ENCODE measurements at regions not wholly inside any gene's neighbourhood (a gene's known extent, or its start where the extent isn't known, plus 50 kb on each side); places are given as distances from the start of the nearest gene placed in this dataset.
"Not testable (repeated sequence)": the region's sequence is repeated elsewhere in the genome, so short reads cannot be mapped to it uniquely, and the experiment has no call there.

DNA sequence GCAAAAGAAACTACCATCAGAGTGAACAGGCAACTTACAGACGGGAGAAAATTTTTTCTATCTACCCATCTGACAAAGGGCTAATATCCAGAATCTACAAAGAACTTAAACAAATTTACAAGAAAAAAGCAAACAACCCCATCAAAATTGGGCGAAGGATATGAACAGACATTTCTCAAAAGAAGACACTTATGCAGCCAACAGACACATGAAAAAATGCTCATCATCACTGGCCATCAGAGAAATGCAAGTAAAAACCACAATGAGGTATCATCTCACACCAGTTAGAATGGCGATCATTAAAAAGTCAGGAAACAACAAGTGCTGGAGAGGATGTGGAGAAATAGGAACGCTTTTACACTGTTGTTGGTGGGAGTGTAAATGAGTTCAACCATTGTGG, 206.6 kb upstream of the HTR1E start:
- not testable (repeated sequence) for DNase-seq

DNA sequence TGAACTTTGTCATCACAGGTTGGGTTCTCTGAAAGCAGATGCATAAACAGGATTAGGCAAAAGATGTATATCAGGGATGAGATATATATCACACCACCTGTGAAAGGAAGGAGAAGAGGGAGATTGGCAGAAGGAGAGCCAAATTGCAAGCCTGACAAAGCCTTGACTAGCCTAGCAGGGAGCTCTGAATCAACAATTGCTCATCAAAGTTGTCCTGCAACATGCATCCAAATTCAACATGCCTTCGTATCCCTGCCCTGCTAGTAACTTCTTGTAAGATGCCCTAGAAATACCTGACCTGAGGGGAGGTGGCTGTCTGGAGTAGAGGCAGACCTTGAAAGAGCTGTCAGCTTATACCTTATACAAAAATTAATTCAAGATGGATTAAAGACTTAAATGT, 207.1 kb upstream of the HTR1E start:
- no peak for DNase-seq

DNA sequence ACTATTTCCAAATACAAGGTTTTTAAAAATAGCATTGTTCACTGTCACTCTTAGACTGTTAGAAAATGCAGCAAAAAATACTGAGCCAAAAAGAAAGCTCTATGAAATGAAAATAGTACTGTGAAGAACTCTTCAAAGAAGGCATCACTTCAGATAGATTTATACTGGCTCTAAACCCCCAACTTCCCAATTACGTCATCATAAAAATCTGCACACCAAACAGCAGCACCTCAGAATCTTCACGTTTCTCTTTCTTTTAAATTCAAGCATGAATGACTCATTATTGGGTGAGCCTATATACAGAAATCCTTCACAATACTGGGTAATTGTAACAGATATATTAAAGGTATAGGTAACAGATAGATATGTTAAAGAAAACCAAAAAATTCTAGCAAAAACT, 208.4 kb upstream of the HTR1E start:
- no peak for DNase-seq

DNA sequence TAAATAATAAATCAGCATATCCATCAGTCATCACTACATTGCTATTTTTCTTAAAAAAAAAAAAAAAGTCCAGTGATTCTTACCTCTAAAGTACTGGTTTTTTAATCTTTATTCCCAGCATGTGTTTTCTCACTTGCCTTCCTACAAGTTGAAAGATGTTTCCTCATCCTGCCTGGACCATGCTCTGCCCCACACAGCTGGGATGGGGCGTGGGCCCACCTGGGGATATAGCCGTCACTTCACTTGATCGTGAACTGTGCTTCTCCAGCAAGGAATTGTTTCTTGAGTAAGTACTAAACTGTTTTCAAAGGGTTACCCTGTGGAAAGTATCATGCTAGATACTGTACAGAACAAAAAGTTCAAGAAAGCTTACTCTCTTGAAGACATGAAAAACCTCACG, 212.6 kb upstream of the HTR1E start:
- DNase-seq, result no peak

DNA sequence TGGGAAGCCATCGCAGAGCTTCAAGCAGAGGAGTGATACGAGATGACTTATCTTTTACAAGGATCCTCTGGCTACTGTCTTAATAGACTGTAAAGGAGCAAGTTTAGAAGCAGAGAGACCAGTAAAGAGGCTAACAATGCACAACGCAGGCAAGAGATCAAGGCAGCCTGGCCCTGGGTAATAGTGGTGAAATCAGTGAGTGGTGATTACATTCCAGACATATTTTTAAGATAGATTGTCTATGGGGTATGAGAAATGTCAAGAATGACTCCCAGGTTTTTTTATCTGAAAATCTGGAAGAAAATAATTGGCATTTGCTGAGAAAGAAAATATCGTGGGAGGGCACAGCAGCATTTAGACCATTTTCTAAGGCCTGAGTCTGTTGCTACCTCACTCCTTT, 213.6 kb upstream of the HTR1E start:
- DNase-seq, result no peak

DNA sequence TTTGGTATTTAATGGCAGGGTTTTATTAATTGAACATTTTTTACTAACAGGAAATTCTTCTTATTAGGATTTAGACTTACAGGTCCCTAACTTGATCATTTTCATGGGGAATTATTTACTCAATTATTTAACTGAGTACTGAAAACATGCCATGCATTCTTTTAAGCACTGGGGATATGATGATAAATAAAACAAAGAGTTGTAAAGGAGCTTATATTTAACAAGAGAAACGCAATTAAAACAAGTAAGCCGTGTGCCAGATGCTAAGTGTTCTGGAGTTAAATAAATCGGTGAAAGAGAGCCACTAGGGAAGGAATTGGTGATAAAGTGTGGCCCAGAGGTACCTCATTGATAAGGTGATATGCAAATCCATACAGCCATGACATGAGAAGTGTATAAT, 214.2 kb upstream of the HTR1E start:
- DNase-seq, result no peak

DNA sequence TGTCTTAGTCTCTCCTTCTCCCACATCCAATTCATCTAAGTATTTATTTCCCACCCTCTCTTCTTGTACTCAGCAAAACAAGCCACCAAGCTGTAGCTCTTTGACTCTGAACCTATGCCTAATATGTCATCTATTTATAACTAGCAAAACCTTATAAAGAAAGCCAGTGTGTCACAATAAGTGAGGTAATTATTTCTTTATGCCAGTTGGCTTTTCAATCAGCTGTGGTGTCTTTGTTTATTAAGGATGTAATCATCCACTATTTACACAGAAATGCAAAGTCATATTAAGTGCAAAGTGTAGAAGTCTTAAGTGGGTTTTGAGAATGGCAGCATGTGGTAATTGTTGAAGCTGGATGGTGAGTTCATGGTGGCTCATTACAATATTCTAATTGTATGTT, 215.2 kb upstream of the HTR1E start:
- no peak for DNase-seq

DNA sequence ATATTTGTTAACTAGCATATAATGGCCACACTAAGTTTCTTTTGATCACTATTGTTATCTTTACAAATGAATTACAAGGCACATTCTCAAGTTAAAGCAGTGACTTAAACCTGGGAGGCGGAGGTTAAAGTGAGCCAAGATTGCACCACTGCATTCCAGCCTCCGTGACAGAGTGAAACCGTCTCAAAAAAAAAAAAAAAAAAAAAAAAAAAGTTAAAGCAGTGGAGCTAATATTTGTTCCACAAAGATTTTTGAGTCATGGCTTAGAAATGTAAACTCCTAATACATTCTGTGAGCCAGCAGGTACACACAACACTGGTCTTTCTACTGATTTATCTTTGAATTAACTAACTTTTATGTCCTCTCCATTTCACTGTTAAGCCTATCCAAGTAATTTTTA, 221.7 kb upstream of the HTR1E start:
- no peak for DNase-seq

DNA sequence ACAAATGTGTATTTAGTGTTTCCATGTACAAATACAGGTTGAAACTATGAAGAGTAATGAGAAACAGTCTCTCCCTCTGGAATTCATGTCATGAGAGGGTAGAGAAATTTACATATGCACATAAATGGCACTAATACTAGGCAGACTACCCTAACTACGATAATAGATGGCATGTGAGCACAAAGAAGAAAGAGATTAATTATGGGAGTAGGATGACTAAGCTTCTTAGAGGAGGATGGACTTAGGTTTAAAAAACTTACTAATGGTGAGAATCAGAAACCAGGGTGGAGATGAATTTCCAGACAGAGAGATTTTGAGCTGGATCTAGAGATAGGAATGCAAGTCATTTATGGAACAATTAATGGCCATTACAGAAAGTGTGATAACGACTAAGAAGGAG, 225.3 kb upstream of the HTR1E start:
- DNase-seq, result no peak

DNA sequence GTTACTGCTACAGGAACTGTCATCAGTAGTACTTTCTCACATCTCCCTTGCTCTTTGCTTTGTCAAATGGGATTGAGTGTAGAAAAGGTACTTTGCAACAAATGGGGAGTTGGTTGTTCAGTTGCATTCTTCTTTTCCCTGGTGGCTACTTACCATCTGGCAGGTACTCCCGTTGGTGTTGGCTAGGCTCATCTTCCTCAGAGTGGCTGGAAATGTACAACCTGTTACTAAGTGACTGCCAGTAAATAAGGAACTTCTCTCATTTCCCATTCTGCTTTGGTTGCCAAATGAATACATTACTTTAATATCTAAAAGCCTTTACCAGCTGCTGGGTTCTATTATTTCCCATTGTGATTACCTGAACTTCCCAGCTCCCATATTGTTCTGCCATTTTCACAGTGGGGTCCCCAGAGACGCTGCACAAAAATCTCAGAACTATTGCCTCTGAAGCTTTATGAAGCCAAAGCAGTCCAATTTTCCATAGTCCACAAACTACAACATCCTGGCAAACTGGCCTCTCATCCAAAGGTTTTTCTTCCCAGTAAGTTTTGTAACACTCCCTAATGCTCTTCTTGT, 229.7 kb upstream of the HTR1E start:
- DNase-seq, result no peak

DNA sequence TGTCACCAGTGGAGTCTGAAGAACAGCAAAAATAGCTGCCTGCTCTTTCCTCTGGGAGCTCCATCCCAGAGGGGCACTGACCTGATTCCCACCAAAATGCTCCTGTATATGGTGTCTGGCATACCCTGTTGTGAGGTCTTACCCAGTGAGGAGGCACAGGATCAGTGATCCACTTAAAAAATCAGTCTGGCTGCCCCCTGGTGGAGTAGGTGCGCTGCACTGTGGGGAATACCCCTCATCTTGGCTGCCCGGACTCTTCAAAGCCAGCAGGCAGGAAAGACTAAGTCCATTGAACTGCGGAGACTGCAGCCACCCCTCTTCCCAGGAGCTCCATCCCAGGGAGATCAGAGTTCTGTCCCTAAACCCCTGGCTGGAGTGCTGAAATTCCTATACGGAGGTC, 230.9 kb upstream of the HTR1E start:
- no peak for DNase-seq

DNA sequence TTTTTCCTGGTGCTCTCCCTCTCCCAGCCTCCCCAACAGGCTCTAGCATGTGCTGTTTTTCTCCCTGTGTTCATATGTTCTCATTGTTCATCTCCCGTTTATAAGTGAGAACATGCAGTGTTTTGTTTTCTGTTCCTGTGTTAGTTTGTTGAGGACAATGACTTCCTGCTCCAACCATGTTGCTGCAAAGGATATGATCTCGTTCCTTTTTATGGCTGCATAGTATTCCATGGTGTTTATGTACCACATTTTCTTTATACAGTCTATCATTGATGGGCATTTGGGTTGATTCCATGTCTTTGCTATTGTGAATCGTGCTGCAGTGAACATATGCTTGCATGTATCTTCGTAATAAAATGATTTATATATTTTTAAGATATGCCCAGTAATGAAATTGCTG, 236.1 kb upstream of the HTR1E start:
- DNase-seq, result not testable (repeated sequence)

DNA sequence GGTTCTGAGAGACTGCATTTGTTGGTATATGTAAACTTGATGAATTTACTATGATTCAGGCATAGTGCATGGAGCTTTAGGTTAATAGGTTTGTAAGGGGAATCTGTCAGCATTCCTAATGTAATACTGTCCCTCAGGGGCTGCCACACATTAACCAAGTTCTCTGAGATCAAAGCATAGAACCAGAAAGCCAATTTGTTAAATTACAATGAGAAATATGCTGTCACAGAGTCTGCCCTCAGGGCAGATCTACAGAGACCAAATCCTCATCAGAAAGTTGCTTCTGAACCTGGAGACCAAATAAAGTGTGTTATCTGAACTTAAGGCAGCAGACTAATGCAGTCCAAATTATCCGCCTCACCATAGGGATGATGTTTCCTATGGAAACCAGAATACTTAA, 250.8 kb upstream of the HTR1E start:
- DNase-seq, result no peak

DNA sequence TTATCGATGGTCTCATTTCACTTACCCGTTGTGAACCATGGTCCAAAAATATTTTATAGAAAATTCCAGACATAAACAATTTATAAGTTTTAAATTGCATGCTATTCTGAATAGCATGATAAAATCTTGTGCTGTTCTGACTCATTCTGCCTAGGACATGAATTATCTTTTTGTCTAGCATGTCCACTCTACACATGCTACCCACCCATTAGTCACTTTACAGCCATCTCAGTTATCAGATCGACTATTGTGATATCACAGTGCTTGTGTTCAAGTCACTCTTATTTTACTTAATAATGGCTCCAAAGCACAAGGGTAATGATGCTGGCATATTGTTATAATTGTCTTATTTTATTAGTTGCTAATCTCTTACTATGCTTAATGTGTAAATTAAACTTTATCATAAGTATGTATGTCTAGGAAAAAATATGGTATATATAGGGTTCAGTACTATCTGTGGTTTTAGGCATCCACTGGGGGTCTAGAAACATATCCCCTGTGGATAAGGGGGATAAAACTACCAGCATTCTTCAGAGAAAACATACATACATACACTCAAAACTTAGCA, 252.0 kb upstream of the HTR1E start:
- no peak for DNase-seq

DNA sequence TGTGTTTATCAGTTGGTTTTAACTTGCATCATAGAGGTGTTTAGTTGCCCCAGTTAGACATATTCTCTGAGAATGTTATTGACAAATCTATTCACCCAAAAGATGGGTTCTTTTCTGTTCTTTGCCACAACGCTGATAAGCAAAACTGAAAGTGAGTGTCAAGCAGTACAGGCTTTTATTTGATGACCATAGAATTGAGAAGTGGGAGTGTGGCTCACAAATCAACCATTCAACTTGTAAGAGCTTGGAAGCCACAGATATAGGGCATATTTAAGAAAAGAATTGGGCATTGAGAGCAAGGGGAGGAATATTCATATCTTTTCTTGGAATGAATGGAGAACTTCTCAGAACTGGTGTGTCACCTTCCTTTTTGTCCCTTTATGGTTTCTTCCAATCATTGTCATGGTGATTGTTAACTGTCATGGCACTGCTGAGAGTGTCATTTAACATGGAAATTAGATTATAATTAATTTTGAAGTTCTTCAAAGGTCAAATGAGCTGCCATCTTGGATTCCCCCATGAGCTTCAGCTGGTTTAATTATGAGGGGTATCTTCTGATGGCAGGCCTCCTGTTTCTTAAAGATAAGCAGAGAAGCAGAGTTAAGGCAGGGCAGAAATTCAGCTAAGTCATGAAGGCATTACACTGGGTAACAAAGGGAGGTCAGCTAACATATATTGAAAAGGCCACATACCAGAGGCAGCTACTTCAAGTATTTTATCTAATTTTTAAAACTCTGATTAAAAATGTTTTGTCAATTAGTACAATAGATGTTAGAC, 254.0 kb upstream of the HTR1E start:
- no peak for DNase-seq

DNA sequence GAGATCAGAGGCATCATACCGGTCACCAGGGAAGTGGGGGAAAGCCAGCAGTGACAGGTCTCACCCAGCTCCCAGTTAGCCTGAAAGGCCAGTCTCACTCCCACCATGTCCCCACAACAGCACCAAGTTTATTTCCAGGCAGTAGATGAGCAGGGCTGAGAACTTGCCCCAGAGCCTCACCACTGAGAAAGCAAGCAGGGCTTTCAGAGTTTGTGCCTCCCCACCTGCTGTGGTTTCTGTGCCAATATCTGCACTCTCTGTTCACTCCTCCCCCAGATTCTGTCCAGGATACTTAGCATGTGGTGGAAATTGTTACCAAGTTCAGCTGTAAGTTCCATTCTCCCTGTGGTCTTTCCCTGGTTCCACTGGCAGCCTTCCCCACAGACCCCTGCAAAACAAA, 255.0 kb upstream of the HTR1E start:
- DNase-seq, result no peak

DNA sequence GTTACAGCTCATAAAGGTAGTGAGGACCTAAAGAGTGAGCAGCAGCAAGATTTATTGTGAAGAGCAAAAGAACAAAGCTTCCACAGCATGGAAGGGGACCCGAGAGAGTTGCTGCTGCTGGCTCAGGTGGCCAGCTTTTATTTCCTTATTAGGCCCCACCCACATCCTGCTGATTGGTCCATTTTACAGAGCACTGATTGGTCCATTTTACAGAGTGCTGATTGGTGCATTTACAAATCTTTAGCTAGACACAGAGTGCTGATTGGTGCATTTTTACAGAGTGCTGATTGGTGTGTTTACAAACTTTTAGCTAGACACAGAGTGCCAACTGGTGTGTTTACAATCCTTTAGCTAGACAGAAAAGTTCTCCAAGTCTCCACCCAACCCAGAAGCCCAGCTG, 256.2 kb upstream of the HTR1E start:
- not testable (repeated sequence) for DNase-seq

DNA sequence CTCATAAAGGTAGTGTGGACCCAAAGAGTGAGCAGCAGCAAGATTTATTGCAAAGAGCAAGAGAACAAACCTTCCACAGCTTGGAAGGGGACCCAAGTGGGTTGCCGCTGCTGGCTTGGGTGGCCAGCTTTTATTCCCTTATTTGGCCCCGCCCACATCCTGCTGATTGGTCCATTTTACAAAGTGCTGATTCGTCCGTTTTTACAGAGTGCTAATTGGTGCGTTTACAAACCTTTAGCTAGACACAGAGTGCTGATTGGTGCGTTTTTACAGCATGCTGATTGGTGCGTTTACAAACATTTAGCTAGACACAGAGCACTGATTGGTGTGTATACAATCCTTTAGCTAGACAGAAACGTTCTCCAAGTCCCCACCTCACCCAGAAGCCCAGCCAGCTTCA, 265.2 kb upstream of the HTR1E start:
- DNase-seq, result not testable (repeated sequence)

DNA sequence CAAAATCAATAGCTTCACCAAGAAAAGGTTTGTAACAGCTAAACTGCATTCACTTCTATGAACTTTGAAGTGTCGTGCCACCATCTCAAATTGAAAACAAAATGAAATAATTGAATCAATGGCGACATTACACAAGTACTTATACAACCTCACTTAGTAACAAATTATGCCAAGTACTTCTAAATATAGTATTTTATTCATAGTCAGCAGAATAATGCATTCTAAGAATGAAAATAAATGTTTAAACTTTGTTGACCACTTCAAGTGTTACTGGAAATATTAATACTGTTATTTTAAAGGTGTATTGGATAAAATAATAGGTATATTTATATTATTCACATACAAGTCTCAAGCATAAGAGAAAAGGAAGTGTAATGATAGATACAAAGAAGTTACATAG, 280.1 kb upstream of the HTR1E start:
- no peak for DNase-seq

DNA sequence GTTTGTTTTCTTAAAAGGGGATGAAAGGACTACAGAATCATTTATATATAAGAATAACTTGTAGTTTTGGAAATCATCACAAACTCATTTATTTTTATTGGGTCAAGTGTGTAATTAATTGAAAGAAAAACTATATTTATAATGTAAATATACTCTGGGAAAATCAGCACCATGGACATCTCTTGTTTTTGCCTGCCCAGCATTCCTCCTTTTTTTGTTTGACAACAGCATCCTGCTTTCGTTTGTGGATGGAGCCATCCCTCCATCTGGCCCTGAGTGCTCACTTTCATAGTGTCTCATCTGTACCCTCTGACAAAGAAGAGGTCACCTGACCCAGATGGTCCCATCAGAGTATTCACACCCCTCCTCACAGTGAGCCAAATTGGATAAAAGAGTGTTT, 308.2 kb upstream of the HTR1E start:
- DNase-seq, result no peak

DNA sequence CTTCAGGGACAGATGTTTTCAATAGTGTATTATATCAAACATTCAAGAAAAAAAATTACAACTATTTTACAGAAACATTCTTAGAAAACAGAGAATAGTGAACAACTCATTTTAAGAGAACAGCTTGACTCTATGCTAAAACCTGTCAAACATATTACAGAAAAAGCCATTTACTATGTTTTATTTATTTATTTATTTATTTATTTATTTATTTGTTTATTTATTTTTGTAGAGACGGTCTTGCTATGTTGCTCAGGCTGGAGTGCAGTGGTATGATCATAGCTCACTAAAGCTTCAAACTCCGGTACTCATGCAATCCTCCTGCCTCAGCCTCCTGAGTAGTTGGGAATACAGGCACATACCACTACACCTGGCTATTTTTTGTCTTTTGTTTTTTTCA, 317.9 kb upstream of the HTR1E start:
- DNase-seq, result no peak

DNA sequence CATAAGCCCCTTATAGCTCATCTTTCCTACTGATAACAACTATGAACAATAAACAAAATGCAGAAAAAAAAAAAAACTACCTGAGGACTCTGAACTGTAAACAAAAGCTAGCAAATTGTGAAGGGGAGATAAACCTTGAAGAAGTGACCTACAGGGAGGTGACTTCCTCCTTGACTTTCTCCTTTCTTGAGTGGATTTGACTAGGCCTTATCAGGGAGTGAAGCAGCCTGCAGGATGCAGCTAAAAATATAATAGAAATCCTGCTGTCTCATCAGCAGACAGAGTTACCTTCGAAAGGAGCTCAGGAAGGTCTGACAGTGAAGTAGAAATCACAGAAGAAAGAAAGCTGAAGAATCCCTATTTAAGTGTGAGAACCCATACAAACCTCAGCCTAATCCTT, 322.0 kb upstream of the HTR1E start:
- DNase-seq, result no peak

DNA sequence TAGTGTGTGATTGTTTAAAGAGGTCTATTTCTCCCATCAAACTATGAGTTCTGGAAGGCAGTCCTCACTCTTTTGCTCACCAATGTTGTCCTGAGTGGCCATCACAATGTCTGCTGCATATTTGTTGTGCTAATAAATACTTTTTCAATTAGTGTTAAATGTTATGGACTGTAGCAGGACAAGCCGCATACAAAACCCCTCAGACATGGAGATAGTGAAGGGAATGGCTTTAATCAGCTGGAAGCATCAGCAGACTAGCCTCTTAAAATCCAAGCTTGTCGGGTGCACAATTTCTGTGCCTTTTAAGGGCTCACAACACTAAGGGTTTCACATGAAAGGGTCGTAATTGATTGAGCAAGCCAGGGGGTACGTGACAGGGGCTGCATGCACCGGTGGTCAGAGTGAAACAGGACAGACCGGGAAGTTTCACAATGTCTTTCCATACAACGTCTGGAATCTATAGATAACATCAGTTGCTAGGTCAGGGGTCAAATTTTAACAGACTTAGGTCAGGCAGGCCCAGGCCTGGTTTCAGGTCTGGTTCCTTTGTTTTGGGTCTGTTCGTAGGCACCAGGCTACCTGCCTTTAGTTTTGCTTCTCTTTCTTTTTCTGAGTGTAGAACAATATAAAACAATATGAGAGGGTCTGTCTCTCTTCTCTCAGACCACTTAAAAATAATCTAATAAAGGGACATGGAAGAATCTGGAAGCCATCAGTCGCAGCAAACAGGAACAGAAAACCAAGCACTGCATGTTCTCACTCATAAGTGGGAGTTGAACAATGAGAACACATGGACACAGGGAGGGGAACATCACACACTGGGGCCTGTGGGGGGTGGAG, 327.6 kb upstream of the HTR1E start:
- DNase-seq, result no peak

DNA sequence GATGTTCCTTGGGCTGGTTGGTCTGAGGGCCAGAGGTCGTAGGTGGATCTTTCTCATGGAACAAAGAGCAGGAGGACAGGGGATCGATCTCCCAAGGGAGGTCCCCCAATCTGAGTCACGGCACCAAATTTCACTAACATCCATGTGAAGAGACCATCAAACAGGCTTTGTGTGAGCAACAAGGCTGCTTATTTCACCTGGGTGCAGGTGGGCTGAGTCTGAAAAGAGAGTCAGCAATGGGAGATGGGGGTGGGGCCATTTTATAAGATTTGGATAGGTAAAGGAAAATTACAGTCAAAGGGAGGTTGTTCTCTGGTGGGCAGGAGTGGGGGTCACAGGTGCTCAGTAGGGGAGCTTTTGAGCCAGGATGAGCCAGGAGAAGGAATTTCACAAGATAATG, 334.0 kb upstream of the HTR1E start:
- DNase-seq, result not testable (repeated sequence)
